ENCODE measurements at regions not wholly inside any gene's neighbourhood (a gene's known extent, or its start where the extent isn't known, plus 50 kb on each side); places are given as distances from the start of the nearest gene placed in this dataset.

DNA sequence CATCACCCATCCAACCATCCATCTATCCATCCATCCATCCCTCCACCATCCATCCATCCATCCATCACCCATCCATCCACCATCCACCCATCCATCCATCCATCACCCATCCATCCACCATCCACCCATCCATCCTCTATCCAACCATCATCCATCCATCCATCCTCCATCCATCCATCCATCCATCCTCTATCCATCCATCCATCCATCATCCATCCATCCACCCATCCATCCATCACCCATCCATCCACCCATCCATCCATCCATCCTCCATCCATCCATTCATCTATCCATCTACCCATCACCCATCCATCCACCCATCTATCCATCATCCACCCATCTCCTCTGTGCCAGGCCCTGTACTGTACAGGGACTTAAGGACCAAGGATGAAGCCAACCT lies 62.2 kb upstream of the WNT11 start:
- DNase-seq (ENCODE audit: low read depth): no peak
- TF ChIP-seq, protein P1, sequence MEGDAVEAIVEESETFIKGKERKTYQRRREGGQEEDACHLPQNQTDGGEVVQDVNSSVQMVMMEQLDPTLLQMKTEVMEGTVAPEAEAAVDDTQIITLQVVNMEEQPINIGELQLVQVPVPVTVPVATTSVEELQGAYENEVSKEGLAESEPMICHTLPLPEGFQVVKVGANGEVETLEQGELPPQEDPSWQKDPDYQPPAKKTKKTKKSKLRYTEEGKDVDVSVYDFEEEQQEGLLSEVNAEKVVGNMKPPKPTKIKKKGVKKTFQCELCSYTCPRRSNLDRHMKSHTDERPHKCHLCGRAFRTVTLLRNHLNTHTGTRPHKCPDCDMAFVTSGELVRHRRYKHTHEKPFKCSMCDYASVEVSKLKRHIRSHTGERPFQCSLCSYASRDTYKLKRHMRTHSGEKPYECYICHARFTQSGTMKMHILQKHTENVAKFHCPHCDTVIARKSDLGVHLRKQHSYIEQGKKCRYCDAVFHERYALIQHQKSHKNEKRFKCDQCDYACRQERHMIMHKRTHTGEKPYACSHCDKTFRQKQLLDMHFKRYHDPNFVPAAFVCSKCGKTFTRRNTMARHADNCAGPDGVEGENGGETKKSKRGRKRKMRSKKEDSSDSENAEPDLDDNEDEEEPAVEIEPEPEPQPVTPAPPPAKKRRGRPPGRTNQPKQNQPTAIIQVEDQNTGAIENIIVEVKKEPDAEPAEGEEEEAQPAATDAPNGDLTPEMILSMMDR (IDR thresholded peaks at IDR 0.05; ENCODE audit: insufficient read depth, low read depth, low read length, missing control alignments): no peak
- no peak overlapping the region for H3K4me3 ChIP-seq (ENCODE audit: low read length)

DNA sequence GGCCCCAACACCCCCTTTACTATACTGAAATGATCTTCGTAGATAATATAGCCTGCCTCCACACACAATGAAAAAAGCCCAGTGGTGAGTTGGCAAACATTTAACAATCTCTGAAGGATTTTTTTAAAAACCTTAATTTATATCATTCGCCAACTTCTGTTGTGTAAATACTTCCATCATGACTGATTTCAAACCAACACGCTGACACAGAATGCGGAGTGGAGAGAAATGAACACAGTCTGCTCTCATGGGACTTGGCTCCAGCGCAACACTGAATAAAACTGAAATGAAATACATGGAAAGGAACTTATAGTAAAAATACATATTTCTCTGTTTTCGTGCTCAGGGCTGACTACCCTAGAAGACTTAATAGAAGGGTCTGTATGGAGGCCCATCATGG lies 61.3 kb upstream of the WNT11 start:
- TF ChIP-seq, protein P1 (IDR thresholded peaks at IDR 0.05; ENCODE audit: insufficient read depth, low read depth, low read length, missing control alignments): no peak
- no peak overlapping the region for H3K4me3 ChIP-seq (ENCODE audit: low read length)
- no peak for DNase-seq (ENCODE audit: low read depth)

DNA sequence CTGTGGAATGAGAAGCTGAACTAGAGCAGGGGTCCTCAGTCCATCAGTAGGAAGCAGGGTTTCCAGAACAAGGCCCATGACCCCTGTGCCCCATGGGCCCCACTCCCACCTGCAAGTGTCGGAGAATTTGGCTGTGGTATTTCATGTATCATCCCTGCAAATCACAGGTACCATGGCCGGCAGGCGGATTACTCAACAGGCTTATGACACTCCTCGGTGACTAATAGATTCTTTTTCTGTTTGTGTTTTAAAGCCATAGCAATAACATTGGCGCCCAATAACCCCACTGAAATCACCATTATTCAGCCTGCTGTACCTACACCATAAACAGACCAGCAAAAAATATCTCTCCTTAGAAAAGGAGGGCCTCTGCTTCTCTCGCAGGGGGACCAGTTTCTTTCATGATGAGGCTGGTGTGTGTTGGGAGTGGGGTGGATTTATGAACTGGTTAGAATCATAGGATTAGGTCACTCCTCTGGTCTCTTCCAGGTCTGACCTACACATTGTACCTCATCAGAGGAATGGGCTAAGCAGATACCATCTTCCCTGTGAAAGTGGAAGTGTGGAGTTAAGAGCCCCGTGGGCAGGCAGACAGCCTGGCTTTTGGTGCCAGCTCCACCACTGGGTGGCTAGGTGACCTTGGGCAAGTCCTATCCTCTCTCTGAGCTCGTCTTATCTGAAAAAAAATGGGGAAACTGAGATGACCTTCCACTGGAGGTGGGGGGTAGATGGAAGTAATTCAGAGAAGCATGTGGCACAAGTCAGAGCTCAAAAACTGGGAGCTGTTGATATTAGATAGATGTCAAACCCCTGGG lies 60.2 kb upstream of the WNT11 start:
- peak; percentile 94 for DNase-seq (ENCODE audit: low read depth)
- no peak overlapping the region for H3K4me3 ChIP-seq (ENCODE audit: low read length)
- TF ChIP-seq, protein P1 (IDR thresholded peaks at IDR 0.05; ENCODE audit: insufficient read depth, low read depth, low read length, missing control alignments): no peak

DNA sequence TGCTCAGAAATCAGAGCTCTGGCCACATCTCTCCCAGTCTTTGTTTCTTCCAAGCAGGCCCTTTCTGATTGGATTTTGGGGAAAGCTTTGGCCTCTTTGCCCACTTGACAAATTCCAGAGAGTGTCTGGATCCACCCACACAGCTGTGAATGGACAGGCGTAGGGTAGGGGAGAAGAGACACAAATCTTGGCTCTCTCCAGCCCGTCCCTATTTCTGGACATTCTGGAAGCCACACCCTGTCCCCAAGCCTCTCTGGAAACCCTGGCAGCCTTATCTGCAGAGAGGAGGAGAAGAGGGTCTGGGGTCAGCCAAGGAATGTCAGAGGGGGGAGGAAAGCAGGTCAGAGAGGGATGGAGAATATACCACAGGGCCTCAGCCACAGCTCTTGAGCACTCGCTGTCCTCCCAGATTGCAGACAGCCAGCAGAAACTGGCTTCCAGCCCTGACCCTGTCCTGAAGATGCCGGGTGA lies 59.5 kb upstream of the WNT11 start:
- no peak overlapping the region for H3K4me3 ChIP-seq (ENCODE audit: low read length)
- DNase-seq (ENCODE audit: low read depth): no peak
- TF ChIP-seq, protein P1 (IDR thresholded peaks at IDR 0.05; ENCODE audit: insufficient read depth, low read depth, low read length, missing control alignments): no peak

DNA sequence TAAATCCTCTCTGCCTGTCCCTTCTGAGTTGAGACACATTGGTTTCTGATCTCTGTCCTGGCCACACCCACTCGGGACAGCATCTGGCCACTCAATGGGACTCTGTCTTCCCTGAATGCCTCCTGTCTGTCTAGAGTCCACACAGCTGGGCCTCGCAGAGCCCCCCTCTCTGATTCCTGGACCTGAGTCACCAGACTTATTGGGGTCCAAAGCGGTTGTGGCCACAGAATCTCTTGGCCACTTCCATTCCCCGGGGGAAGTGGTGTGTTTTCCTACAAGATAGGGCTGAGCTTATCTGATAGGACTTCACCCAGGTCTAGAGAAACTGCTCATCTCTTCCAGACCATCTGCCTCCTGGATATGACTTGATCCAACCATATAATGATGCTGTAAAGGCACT lies 57.4 kb upstream of the WNT11 start:
- no peak for DNase-seq (ENCODE audit: low read depth)
- no peak overlapping the region for H3K4me3 ChIP-seq (ENCODE audit: low read length)
- TF ChIP-seq, protein P1 (IDR thresholded peaks at IDR 0.05; ENCODE audit: insufficient read depth, low read depth, low read length, missing control alignments): no peak

DNA sequence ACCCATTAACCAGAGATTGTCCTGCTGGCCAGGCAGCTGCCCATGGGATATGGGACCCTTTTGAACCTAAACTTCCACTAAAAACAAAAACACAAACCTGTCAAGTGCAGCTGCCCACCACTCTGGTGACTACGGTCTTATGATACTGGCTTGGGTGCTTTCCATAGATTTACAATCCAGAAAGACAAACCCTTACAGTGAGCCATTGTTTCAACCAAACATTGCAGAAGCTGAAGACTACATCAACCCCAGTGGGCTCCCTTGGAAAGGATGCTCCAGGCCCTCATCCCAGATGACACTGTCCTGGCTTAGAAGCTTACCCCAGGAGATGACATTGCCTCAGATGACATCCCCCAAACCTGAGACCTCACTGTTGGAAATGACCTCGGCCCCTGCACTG lies 56.9 kb upstream of the WNT11 start:
- no peak overlapping the region for H3K4me3 ChIP-seq (ENCODE audit: low read length)
- no peak for DNase-seq (ENCODE audit: low read depth)
- TF ChIP-seq, protein P1 (IDR thresholded peaks at IDR 0.05; ENCODE audit: insufficient read depth, low read depth, low read length, missing control alignments): no peak

Data from epithelial cell of esophagus (primary cell).